Mesendoderm (in vitro differentiated cells): ENCODE measurements at regions not wholly inside any gene's neighbourhood (a gene's known extent, or its start where the extent isn't known, plus 50 kb on each side); places are given as distances from the start of the nearest gene placed in this dataset.
"Not testable (repeated sequence)": the region's sequence is repeated elsewhere in the genome, so short reads cannot be mapped to it uniquely, and the experiment has no call there.

Experiments
- DNase-seq: peaks from one replicate; pipeline ENCODE4 v3.0.0; 2013
- H2AK5ac ChIP-seq: 2 replicates; pipeline ENCODE4 v1.6.1; 2013; ENCODE audit warnings: low read length, inconsistent platforms
- H2BK120ac ChIP-seq: 2 replicates; pipeline ENCODE4 v1.6.1; 2013; ENCODE audit warnings: low read depth, mild to moderate bottlenecking, low read length, moderate library complexity, mixed read lengths
- H2BK15ac ChIP-seq: replicated peaks from 2 replicates; pipeline ENCODE4 v1.6.1; 2013; ENCODE audit warnings: low read depth, mild to moderate bottlenecking, moderate library complexity
- H2BK5ac ChIP-seq: 2 replicates; pipeline ENCODE4 v1.6.1; 2013; ENCODE audit warnings: low read length, inconsistent platforms
- H3K18ac ChIP-seq: 2 replicates; pipeline ENCODE4 v1.6.1; 2013; ENCODE audit warnings: mild to moderate bottlenecking, low read length, mixed read lengths
- H3K23ac ChIP-seq: one replicate; pipeline ENCODE4 v1.6.1; 2013; ENCODE audit warnings: low read length
- H3K27ac ChIP-seq: 2 replicates; pipeline ENCODE4 v1.5.1; 2013; ENCODE audit warnings: low read depth, mild to moderate bottlenecking, inconsistent platforms, low read length, moderate library complexity
- H3K27me3 ChIP-seq: 2 replicates; pipeline ENCODE4 v1.6.1; 2013; ENCODE audit warnings: low read length, control low read depth, mild to moderate bottlenecking, inconsistent platforms; ENCODE audit not compliant: insufficient read depth, poor library complexity
- H3K36me3 ChIP-seq: 2 replicates; pipeline ENCODE4 v1.6.1; 2013; ENCODE audit warnings: low read length, inconsistent platforms; ENCODE audit not compliant: control insufficient read depth, insufficient read depth
- H3K4ac ChIP-seq: one replicate; pipeline ENCODE4 v1.6.1; 2013; ENCODE audit warnings: low read depth, mild to moderate bottlenecking, low read length, moderate library complexity
- H3K4me1 ChIP-seq: 2 replicates; pipeline ENCODE4 v1.6.1; 2013; ENCODE audit warnings: low read depth, low read length, inconsistent platforms; ENCODE audit not compliant: control insufficient read depth
- H3K4me2 ChIP-seq: 2 replicates; pipeline ENCODE4 v1.6.1; 2013; ENCODE audit warnings: low read length
- H3K4me3 ChIP-seq: 2 replicates; pipeline ENCODE4 v1.5.1; 2013; ENCODE audit warnings: mild to moderate bottlenecking, low read length
- H3K56ac ChIP-seq: one replicate; pipeline ENCODE4 v1.6.1; 2013; ENCODE audit warnings: low read length
- H3K79me1 ChIP-seq: 2 replicates; pipeline ENCODE4 v1.6.1; 2013; ENCODE audit warnings: low read length, inconsistent platforms
- H3K79me2 ChIP-seq: 2 replicates; pipeline ENCODE4 v1.6.1; 2013; ENCODE audit warnings: mild to moderate bottlenecking, low read length; ENCODE audit not compliant: control insufficient read depth, insufficient read depth
- H3K9ac ChIP-seq: 2 replicates; pipeline ENCODE4 v1.6.1; 2013; ENCODE audit warnings: low read length, inconsistent platforms
- H4K5ac ChIP-seq: one replicate; pipeline ENCODE4 v1.6.1; 2013; ENCODE audit warnings: low read length
- H4K8ac ChIP-seq: one replicate; pipeline ENCODE4 v1.6.1; 2013; ENCODE audit warnings: low read depth, mild to moderate bottlenecking, control low read depth, low read length, moderate library complexity
- WGBS: extraction: QIAGEN DNeasy Blood & Tissue Kit; methylation state at CpG from one replicate; pipeline ENCODE4 v1.1.7; 2013; ENCODE audit warnings: low lambda C conversion rate, missing lambda C conversion rate; ENCODE audit not compliant: insufficient coverage; ENCODE audit errors: extremely low coverage; 5-methylcytosine and 5-hydroxymethylcytosine counted together

- H2BK5ac ChIP-seq: no peak overlapping the region
- no peak overlapping the region for H3K27ac ChIP-seq
- H2AK5ac ChIP-seq: no peak overlapping the region
- H3K4me2 ChIP-seq: no peak overlapping the region
- H2BK15ac ChIP-seq: no peak overlapping the region
- H4K5ac ChIP-seq: no peak overlapping the region
- no peaks in the 10 kb centered on the region for H3K27me3 ChIP-seq
- no CpG with 5 or more reads among the region's 11 CpGs for WGBS
- no peaks in the 10 kb centered on the region for H3K36me3 ChIP-seq
- no peaks in the 10 kb centered on the region for H3K79me2 ChIP-seq
- no peak overlapping the region for H2BK120ac ChIP-seq
- no peaks in the 10 kb centered on the region for H3K79me1 ChIP-seq
- H3K23ac ChIP-seq: no peak overlapping the region
- DNase-seq: no peak
- H3K4me3 ChIP-seq: no peak overlapping the region
- no peak overlapping the region for H3K18ac ChIP-seq
- no peaks in the 10 kb centered on the region for H3K4me1 ChIP-seq
- no peak overlapping the region for H3K9ac ChIP-seq
- no peak overlapping the region for H3K56ac ChIP-seq
- no peak overlapping the region for H3K4ac ChIP-seq
- no peak overlapping the region for H4K8ac ChIP-seq
Measured at GRCh38 chr1:29621826-29622435, 385.6 kb downstream of the PTPRU start.

- Histone ChIP-seq H2AK5ac (no peak overlapping the region), H3K4ac (no peak overlapping the region), H3K4me3 (no peak overlapping the region), H3K27me3 (no peaks in the 10 kb centered on the region), H2BK15ac (no peak overlapping the region), H3K23ac (no peak overlapping the region), H3K56ac (no peak overlapping the region), H3K18ac (no peak overlapping the region), H2BK5ac (no peak overlapping the region), H3K27ac (no peak overlapping the region), H3K36me3 (no peaks in the 10 kb centered on the region), H3K79me2 (no peaks in the 10 kb centered on the region), H3K79me1 (no peaks in the 10 kb centered on the region), H2BK120ac (no peak overlapping the region), H3K9ac (no peak overlapping the region), H3K4me1 (no peaks in the 10 kb centered on the region), H3K4me2 (no peak overlapping the region), H4K5ac (no peak overlapping the region), H4K8ac (no peak overlapping the region)
- WGBS: no CpG with 5 or more reads among the region's 7 CpGs
- no peak for DNase-seq
Measured at GRCh38 chr1:29620631-29621030, 384.3 kb downstream of the PTPRU start.

- no peak overlapping the region for H3K4me2 ChIP-seq
- H3K36me3 ChIP-seq: no peaks in the 10 kb centered on the region
- H4K5ac ChIP-seq: no peak overlapping the region
- H3K9ac ChIP-seq: no peak overlapping the region
- no peak overlapping the region for H2BK15ac ChIP-seq
- H3K23ac ChIP-seq: no peak overlapping the region
- no peak overlapping the region for H2AK5ac ChIP-seq
- H3K79me1 ChIP-seq: no peaks in the 10 kb centered on the region
- DNase-seq: peak; percentile 57
- H3K27me3 ChIP-seq: no peaks in the 10 kb centered on the region
- no peak overlapping the region for H3K56ac ChIP-seq
- H2BK120ac ChIP-seq: no peak overlapping the region
- H3K4ac ChIP-seq: no peak overlapping the region
- no peaks in the 10 kb centered on the region for H3K79me2 ChIP-seq
- H3K18ac ChIP-seq: no peak overlapping the region
- no peak overlapping the region for H4K8ac ChIP-seq
- H3K4me1 ChIP-seq: no peaks in the 10 kb centered on the region
- H3K4me3 ChIP-seq: no peak overlapping the region
- H3K27ac ChIP-seq: no peak overlapping the region
- H2BK5ac ChIP-seq: no peak overlapping the region
Measured at GRCh38 chr1:29607236-29607635, 370.9 kb downstream of the PTPRU start.

GRCh38 chr1:29604796-29605195 lies 368.5 kb downstream of the PTPRU start:
- H3K27ac ChIP-seq, H3K4me2 ChIP-seq, H3K79me2 ChIP-seq, H3K9ac ChIP-seq, H3K4ac ChIP-seq, H3K79me1 ChIP-seq, H3K56ac ChIP-seq, H3K4me3 ChIP-seq, H2BK120ac ChIP-seq, H4K8ac ChIP-seq, H3K27me3 ChIP-seq, H3K18ac ChIP-seq, H2AK5ac ChIP-seq, H3K23ac ChIP-seq, H4K5ac ChIP-seq, H2BK5ac ChIP-seq, H2BK15ac ChIP-seq, H3K36me3 ChIP-seq, H3K4me1 ChIP-seq, DNase-seq: not testable (repeated sequence)
- WGBS: no CpG with 5 or more reads among the region's 7 CpGs

GRCh38 chr1:29603622-29604021 lies 367.3 kb downstream of the PTPRU start:
- H2BK120ac ChIP-seq: no peak overlapping the region
- H2AK5ac ChIP-seq: no peak overlapping the region
- H3K27me3 ChIP-seq: no peaks in the 10 kb centered on the region
- no peak overlapping the region for H4K5ac ChIP-seq
- no peak overlapping the region for H2BK15ac ChIP-seq
- no peak overlapping the region for H2BK5ac ChIP-seq
- no CpG with 5 or more reads among the region's 2 CpGs for WGBS
- H3K4me2 ChIP-seq: no peak overlapping the region
- no peak overlapping the region for H3K9ac ChIP-seq
- H3K4me3 ChIP-seq: no peak overlapping the region
- H3K4me1 ChIP-seq: no peaks in the 10 kb centered on the region
- H3K27ac ChIP-seq: no peak overlapping the region
- no peak overlapping the region for H3K4ac ChIP-seq
- H3K36me3 ChIP-seq: no peaks in the 10 kb centered on the region
- no peaks in the 10 kb centered on the region for H3K79me1 ChIP-seq
- no peak overlapping the region for H4K8ac ChIP-seq
- H3K56ac ChIP-seq: no peak overlapping the region
- H3K79me2 ChIP-seq: no peaks in the 10 kb centered on the region
- no peak for DNase-seq
- H3K18ac ChIP-seq: no peak overlapping the region
- no peak overlapping the region for H3K23ac ChIP-seq

- Histone ChIP-seq H2BK5ac (no peak overlapping the region), H3K4ac (no peak overlapping the region), H3K27ac (no peak overlapping the region), H3K23ac (no peak overlapping the region), H3K27me3 (no peaks in the 10 kb centered on the region), H3K18ac (no peak overlapping the region), H3K79me2 (no peaks in the 10 kb centered on the region), H4K5ac (no peak overlapping the region), H3K56ac (no peak overlapping the region), H2BK120ac (no peak overlapping the region), H3K79me1 (no peaks in the 10 kb centered on the region), H3K4me1 (no peaks in the 10 kb centered on the region), H2BK15ac (no peak overlapping the region), H3K36me3 (no peaks in the 10 kb centered on the region), H3K9ac (no peak overlapping the region), H2AK5ac (no peak overlapping the region), H3K4me2 (no peak overlapping the region), H3K4me3 (no peak overlapping the region), H4K8ac (no peak overlapping the region)
- WGBS: no CpG with 5 or more reads among the region's 3 CpGs
- no peak for DNase-seq
Measured at GRCh38 chr1:29602203-29602602, 365.9 kb downstream of the PTPRU start.
